ENCODE measurements at regions not wholly inside any gene's neighbourhood (a gene's known extent, or its start where the extent isn't known, plus 50 kb on each side); places are given as distances from the start of the nearest gene placed in this dataset.

GRCh38 chr9:32011049-32011448 is 373.4 kb upstream of the ACO1 start:
- ATAC-seq (no peak; the same call in 1 of the 2 replicates), DNase-seq (ENCODE audit: low read depth, low spot score) (no peak)
- intact Hi-C loops (cut with micrococcal nuclease): no loop called here
- no peaks in the 10 kb centered on the region for H3K4me1 ChIP-seq (ENCODE audit: control insufficient read depth in 1 of 2, insufficient read depth in 2 of 2, low read length in 2 of 2)
- no peak overlapping the region for H3K4me3 ChIP-seq (replicated peaks in 1 of 2; ENCODE audit: low read depth in 1 of 2, low read length in 2 of 2)
- no peak overlapping the region for H3K4me2 ChIP-seq (ENCODE audit: low read length)
- no peaks in the 10 kb centered on the region for H3K27me3 ChIP-seq (ENCODE audit: insufficient read depth, low read length)
- H4K20me1 ChIP-seq (ENCODE audit: insufficient read depth): no peaks in the 10 kb centered on the region
- H3K79me2 ChIP-seq (ENCODE audit: insufficient read depth, low read length): peaks cover 3% of the 10 kb centered on the region; the same call in 1 of the 2 replicates
- ChIA-PET POLR2A (no interaction called here), RAD21 (ENCODE audit: low non-redundant PET in 1 of 2, low total read pairs in 2 of 2, uncharacterized antibody in 2 of 2, unreplicated experiment in 2 of 2) (no interaction called here), CTCF (no interaction called here)
- TF ChIP-seq ZBTB33 (IDR thresholded peaks at IDR 0.05; ENCODE audit: extremely low read depth, insufficient replicate concordance, low read length) (no peak), ZNF274 (IDR thresholded peaks at IDR 0.05; ENCODE audit: low read depth, low read length) (no peak), ATF3 (IDR thresholded peaks at IDR 0.05) (no peak), MAX (IDR thresholded peaks at IDR 0.05) (no peak), YY1 (IDR thresholded peaks at IDR 0.05; ENCODE audit: extremely low read depth, insufficient replicate concordance, low read depth, low read length) (no peak), ZFX (IDR thresholded peaks at IDR 0.05) (no peak), CBX3 (IDR thresholded peaks at IDR 0.05; ENCODE audit: low read depth) (no peak), JUND (IDR thresholded peaks at IDR 0.05) (no peak), POLR2AphosphoS5 (IDR thresholded peaks at IDR 0.05; ENCODE audit: low read depth, low read length) (no peak), SP1 (IDR thresholded peaks at IDR 0.05; ENCODE audit: low read depth) (no peak), TCF7L2 (IDR thresholded peaks at IDR 0.05; ENCODE audit: borderline replicate concordance, extremely low read depth, insufficient read depth, insufficient read length) (no peak), POLR2A (IDR thresholded peaks at IDR 0.05; ENCODE audit: borderline replicate concordance, extremely low read depth, insufficient read depth, insufficient read length) (no peak), ELF1 (IDR thresholded peaks at IDR 0.05; ENCODE audit: borderline replicate concordance, low read depth) (no peak), CEBPB (IDR thresholded peaks at IDR 0.05; ENCODE audit: low read depth) (no peak), SRF (IDR thresholded peaks at IDR 0.05; ENCODE audit: low read depth) (no peak), FOSL1 (IDR thresholded peaks at IDR 0.05; ENCODE audit: low read depth) (no peak), RAD21 (IDR thresholded peaks at IDR 0.05; ENCODE audit: low read depth) (no peak)
- no TSS peak for BruUV-seq (replicated peaks)
- H3K9ac ChIP-seq (ENCODE audit: low read length): no peak overlapping the region
- H3K36me3 ChIP-seq (ENCODE audit: control insufficient read depth in 1 of 2, insufficient read depth in 2 of 2, low read length in 2 of 2): no peaks in the 10 kb centered on the region
- peaks cover 0 to 3% of the 10 kb centered on the region in 2 experiments; a peak in 1 of 4 replicates for H3K9me3 ChIP-seq (ENCODE audit: control insufficient read depth in 1 of 2, insufficient read depth in 1 of 2, low read depth in 1 of 2, low read length in 2 of 2)
- no peak overlapping the region for H3K27ac ChIP-seq (ENCODE audit: low read depth, low read length)
- no peaks in the 10 kb centered on the region for H3K9me2 ChIP-seq (ENCODE audit: insufficient read depth)
- H2AFZ ChIP-seq (ENCODE audit: low read depth, low read length, poor library complexity, severe bottlenecking): no peak overlapping the region
